CD4-positive, alpha-beta T cell treated with Interleukin-12 subunit alpha and Interleukin-12 subunit beta, for 1 hour (primary cell): ENCODE measurements at regions not wholly inside any gene's neighbourhood (a gene's known extent, or its start where the extent isn't known, plus 50 kb on each side); places are given as distances from the start of the nearest gene placed in this dataset.
"Not testable (repeated sequence)": the region's sequence is repeated elsewhere in the genome, so short reads cannot be mapped to it uniquely, and the experiment has no call there.

Source experiments
- DNase-seq: peaks from one replicate; pipeline ENCODE4 v3.0.0-alpha.2; 2020

DNA sequence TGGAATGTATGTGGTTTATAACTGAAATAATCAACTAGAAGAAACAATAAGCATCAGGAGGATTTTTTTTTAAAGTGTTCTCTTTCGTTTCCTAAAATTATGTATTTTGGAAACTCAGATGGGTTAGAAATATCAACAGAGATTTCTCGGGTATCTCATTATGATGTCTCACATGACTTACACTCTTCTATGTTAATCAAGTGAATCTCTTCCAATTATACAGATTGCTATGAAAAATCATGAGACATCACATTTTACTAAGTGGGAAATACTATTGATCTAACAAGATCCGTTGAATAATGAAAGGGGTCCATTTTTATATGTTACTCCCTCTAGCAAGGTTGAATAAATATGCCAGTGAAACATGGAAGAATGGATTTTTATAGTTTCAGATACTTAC lies 54.7 kb upstream of the NRIP1 start:
- no peak for DNase-seq

DNA sequence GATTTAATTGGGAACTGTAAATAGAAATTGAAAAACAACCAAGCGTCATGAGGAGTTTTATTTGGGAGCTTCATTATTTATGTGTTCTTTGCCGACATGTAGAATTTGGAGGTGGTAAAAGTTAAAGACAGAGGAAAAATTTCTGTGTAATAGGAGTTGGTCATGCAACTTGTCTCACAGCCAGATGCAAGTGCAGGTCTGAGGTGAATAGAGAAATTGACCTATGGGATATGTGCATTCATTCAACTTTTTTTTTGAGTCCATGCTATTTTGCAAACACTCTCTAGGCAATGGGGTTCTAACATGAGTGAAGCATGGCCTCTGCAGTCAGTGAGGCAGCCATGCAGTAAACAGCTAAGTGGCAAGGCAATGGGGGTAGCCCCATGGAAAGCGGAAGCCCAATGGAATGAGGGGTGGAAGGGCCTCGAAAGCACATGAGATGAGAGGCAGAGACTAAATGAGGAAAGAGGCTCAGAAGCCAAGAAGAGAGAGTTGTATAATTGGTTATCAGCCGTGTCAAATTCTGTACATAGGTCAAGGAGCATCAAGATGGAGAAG lies 56.4 kb upstream of the NRIP1 start:
- no peak for DNase-seq

DNA sequence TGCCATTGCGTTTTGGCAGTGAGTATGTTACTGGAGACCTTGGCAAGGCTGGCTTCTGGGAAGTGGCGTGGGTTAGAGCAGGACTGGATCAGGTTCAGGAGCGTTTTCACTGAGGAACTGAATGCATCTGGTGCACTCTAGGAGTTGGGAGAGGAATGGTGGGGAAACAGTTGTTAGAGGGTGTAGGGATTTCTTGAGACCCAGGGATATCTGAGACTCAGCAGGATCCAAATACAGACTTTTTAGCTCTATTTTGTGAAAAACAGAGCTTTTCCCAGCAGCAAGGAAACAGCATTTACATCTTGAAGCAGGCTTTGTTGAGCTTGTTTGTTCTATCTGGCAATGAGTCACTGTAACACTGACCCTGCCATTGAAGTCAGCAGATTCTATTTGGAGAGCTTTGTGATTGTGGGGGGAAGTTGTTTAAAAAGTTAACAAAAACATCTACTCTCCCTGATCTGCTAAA lies 56.9 kb upstream of the NRIP1 start:
- no peak for DNase-seq

DNA sequence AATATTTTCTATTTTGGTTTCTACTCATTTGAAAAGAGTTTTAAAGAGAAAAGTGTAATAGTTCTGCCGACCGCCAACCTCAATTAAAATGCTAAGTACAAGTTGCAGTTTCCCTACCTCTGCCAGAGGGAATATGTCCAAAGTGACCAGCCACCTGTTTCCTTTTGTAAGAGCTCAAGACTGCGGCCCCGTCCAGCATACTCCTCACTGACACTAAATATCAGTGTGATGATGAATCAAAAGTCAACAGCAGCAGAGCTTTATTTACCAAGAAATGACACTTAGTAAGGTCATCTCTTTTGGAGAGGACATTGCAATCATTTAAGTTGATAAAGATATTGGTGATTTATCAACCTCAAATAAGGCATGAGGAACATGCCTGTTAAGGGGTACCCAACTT lies 57.4 kb upstream of the NRIP1 start:
- no peak for DNase-seq

DNA sequence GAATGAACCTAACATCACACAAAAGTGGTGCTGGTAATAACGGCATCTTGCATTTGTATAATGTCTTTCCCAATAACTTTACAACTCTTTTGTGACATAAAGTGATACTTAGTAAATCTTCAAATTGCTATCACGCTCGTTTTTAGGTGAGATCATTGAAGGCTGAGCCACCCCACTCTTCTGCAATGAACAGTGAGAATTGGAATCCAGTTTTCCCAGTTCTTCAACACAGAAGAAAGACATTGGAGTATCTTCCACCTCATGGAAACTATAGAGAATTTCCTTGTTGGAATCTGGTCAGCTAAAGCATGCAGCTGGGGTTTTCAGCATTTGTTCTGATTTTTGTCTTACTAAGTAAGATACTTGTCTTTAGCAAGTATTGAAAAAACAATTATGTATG lies 59.9 kb upstream of the NRIP1 start:
- no peak for DNase-seq

DNA sequence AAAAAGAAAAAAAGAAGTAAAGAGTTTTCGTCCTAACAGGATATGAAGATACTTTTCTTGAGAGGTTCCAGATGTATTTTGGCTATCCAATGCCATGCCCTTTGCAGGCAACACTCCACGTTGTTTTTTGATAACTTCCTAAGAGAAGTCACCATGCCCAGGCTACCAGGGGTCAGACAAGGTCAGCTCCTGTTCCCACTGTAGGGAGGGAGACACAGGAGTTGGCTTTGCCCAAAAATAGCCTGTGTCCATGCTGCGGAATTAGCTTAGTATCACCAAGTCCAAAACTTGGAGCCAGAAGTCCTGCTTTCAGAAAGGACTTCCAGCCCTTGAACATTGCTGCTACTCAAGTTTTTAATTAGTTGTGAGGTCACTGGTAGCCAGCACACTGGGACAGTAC lies 62.1 kb upstream of the NRIP1 start:
- DNase-seq = no peak

DNA sequence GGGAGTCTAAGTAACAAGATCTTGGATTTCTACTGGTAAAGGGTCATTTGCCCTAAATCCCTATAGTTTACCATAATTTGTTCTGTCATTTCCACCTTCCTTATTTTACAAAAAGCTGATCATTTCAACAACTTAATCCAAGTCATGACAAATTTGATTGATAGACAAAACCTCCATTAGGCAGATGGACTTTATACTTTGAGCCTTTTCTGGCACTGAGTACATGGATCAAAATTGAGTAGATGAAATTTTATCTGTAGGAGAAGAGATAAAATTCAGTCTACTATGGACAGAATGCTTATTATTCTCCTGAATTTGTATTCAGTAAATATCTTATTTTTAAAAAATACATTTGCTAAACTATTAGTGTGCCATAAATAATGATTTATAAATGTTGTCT lies 62.6 kb upstream of the NRIP1 start:
- no peak for DNase-seq

DNA sequence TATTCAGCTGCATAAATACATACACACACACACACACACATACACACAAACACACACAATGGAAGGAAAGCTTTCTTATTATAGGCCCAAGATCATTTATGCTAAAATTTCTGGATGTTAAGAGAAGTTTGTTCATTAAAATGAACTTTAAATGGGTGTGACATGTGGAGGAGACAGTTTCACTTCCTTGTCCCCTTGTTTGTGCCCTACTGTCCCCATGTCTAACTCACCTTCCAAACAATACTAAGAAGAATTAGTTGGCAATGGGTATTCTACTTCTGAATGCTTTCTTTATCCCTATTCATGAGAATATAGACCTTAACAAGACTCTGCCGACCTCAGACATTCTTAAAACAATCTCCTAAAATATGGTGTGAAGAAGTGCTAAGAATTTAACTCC lies 63.5 kb upstream of the NRIP1 start:
- DNase-seq = no peak

DNA sequence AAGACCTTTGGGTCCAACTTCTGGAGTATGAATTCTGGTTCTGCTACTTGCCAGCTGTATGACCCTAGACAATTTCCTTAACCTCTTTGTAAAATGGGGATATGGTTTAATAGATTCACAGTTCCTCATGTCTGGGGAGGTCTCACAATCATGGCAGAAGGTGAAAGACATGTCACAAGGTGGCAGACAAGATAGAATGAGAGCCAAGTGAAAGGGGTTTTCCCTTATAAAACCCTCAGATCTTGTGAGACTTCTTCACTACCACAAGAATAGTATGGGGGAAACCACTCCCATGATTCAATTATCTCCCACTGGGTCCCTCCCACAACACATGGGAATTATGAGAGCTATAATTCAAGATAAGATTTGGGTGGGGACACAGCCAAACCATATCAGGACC lies 63.9 kb upstream of the NRIP1 start:
- not testable (repeated sequence) for DNase-seq

DNA sequence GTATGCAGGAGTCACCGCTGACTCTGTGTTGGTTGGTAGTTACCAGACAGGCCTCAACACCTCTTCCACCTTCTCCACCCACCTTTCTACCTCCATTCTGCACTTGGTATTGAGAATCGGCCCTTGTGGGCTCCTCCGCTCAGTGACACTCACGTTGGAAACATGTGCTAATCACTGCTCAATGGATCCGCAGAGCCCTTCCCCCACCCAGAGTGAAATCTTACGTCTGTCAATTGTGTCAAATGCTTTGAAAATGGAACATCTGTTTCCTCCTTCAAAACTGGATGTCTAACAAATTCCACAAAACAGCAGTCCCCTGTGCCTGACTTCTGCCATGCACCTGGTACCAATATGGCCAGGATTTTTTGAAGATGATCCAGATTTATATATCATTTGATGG lies 65.5 kb upstream of the NRIP1 start:
- DNase-seq = no peak

DNA sequence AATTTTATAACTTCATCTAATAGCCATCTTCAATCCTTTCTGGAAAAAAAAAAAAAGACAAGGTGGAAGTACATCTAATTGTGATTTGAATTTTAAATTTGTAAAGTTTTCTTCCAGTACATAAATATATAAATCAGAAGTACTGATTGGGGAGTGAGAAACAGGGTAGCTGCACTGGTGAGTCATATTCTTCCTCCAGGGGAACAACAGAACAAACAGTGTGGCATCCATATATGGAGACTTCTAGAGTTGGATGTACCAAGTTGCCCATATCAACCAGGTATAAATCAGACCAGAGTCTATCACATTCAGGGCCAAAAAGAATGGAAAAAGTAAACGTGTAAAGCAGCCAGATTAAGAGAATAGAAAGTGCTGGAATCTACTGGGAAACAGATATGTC lies 66.0 kb upstream of the NRIP1 start:
- no peak for DNase-seq

DNA sequence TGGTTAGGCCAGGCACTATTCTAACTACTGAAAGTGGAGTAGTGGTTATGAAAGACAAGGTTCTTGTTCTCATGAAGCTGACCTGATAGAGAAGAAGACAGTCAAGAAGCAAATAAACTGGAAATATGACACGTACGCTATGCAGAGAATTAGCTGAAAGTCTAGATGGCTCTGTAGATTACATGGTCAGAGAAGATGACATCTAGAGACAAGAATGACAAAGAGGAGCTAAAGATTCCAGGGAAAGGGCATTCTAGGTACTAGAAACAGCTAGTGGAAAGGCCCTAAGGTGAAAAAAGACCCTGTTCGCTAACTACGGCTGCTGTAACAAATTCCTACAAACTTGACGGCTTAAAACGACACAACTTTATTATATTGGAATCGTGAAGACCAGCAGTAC lies 68.0 kb upstream of the NRIP1 start:
- DNase-seq = no peak

DNA sequence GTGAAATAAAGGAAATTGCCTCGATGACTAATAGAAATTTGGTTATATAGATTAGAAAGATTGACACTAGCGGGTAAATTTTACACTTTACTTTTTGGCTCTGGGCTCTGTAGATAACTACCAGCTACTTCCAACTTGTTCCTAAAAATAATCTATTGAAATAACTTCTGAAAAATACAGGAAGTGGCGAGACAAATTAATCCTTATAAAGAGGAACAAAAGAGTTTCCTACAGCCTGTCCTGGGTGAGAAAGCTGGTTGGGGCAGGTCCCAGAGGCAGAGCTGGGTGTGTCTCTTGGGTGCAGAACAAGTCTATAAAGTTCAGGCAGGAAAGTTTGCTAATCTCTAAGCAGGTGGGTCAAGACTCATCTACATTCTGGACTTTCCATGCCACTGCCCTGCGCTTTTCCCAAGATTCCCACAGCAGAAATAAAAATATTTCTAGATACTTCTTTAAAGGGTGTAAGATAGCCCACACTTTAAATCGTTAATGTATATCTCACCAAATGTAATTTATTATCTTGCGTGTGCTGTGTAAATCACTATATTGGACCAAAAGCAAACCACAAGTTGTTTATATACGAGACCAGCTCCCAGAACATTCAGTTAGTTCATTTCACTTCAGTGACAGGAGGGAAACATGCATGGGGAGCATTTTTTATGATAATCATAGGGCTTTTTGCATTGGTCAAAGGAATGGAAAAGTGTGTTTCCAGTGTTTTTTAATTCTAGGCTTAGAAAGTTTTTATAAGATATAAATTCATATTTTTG lies 70.1 kb upstream of the NRIP1 start:
- DNase-seq = no peak

DNA sequence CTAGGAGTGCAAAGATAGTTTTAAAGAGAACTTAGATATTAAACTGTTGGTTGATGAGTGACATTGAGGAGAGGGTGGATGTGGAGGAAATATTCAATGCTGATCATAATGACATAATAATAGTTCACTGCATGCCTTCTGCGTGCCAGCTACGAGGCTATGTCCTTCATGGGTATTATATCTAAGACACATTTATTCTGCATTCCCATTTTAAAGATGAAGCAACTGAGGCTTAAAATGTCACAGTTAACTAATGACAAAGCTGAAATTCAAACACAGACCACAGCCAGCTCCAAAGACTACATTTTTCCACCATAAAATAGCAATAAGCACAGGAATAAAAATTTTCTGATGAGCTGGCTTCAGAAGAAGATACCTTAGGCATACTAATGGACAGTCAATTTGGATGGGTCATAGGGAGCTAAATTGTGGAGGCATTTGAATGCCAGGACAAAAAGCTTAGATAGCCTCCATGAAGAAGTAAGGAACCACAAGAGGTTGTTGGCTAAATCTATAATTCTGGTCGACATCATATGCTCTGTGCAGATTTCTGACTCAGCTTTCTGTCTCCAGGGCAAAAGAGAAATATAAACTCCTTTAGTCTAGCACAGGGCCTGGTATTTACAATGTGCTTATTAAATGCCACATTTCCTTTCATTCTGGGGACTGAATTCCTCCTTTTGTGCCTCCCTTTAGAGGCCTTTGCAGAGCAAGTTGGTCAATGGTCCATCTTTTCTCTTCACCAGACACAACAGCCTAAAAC lies 71.2 kb upstream of the NRIP1 start:
- no peak for DNase-seq

DNA sequence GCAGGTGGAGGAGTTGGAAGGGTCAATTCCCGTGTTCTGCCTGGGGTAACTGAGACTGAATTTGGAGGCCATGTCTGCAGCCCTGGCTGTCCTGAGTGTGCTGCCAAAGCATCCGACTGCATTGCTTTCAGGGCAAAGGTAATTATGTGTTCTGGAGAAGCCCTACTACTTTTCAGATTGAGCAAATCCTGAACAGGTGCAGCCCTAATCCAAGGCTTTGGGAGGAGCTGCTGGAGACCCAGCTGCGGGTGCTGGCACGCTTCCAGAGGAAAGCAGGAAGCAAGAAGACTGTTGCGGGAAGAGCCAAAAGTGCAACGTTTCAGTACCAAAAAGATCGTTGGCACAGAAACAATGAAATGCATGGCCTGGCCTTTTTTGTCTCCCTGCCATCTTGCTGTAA lies 73.7 kb upstream of the NRIP1 start:
- no peak for DNase-seq

DNA sequence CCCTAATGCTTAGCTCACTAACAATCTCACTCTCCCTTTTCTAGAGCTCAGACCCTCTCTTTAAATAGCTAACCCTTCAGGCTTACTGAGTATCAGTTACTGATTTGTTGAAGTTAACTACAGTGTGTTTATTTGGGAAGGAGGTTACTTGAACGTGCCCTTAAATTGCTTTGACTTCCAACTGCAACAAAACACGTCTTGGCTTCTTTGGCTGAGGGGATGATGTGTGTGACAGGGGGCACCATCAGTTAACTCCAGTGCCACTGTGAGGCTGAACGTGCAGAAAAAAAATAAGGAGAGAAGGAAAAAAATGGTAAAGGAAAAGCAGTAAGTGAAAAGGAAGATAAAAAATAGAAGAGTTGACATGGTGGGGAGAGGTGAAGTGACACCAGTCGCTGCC lies 75.1 kb upstream of the NRIP1 start:
- no peak for DNase-seq

DNA sequence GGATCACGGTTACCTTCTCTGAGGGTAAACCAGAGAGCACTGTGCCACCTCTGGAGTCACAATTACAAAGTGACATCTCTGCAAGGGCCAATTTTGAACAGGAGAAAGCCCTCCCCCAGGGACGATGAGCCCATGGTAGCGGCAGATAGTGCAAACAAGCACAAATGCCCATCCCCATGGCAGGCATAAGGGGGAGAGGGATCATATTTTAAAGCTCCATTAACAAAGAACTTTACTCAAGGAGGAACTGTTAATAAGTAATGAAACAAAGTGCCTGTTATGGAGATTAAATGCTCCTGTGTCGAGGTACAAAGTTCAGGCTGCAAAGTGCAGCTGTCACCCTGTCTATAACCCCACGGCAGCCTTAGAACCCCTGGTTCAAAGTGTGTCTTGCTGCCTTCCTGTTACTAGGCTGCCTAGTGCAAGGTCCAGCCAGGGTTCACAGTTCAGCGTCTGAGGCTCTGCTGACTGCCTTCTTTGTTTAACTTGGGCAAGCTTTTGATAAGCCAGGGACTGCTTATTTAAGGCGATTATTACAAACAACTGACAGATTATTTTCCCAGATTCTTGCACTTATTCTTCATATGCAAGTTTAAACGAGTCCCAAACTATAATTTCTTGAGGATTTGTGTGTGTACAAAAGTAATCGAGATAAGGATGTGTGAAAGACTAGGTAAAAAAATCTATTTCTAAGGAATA lies 75.7 kb upstream of the NRIP1 start:
- DNase-seq = no peak

DNA sequence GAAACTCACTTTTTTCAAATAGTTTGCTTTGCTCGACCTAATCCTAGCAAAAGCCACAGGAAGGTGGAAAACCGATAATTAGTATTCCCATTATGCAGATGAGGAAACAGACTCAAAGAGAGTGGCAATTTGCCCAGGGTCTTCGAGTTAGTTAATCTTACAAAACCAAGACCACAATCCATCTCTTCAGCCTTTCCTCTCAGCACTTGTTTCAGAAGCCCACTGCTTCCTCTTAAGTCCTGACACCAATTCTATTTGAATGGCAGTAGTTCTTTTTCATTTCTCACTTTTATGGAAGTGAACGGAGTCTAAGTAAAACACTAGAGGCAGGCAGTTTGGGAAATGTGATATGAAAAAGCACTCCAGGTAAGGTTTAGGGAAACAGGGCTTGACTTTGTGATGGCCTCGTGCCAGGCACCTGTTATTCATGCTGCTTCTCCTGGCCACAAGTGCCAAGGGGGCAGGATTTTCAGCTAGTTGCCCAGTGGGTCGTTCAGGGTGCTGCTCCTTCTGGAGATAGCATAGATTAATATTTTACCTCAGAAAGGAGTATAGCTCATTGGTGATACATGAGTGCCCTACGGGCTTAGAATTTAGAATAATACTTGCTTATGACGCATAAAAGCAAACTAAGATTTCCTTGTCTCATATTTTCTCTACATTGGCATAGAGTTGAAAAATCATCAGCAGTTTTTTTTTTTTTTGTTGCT lies 76.6 kb upstream of the NRIP1 start:
- DNase-seq = no peak

DNA sequence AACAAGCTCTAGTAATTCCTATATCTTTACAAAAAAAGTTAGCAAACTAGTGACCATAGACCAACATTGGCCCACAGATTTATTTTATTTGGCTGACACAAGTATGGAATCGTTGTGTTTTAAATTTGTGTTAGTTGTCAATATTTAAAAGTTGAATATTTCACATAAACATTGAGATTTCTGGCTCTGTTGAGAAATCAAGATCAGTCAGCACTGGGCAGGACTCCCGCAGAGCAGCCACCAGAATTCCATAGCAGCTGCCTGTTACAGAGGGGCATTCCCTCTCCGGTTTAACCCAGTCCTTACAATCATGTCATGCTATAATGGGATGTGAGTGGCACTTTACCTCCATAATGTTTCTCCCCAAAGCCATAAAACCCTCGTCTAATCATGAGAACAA lies 79.2 kb upstream of the NRIP1 start:
- DNase-seq = no peak

DNA sequence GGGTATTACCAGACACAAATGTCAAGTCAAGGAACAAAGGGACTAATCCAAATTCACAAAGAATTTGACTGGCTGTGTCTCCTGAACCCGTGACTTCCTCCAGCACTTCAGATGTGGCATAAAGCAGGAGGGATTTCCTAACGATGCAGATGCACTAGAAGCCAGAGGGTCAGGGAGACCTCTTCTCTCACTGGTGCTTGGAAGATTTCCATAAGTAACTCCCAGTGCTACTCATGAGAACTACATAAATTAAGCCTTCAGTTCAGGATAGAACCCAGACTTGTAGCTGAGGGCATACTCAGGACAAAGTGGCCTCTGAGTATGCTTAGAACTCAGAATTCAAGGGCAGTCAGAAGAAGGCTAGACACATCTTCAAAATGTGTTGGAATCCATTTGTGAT lies 83.6 kb upstream of the NRIP1 start:
- DNase-seq = no peak

DNA sequence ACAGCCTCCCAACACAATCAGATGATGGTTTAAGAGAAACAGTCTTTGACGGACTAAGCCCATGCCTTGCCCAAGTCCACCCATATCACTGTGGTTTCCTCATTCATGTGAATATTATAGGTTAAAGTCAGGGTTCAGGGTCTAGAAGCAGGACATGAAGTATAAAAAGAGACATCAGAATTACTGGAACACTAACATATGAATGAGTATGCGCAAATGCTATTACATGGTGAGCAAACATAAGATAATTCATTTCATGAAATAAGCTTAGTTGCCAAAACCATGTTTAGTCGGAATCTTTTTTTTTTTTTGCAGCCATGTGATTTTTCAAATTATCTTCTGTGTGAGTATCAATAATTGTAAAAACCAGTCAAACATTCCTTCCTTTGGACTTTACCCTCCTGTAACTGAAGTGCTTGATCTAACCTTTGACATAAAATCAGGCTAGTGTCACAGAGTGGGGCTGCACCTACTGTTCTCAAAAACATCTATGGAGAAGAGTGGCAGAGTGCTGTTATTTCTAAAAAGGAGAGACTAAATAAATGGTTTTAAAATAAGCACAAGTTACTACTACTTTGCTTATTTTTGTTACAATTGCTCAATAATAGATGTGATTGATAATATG lies 84.9 kb upstream of the NRIP1 start:
- DNase-seq = no peak

DNA sequence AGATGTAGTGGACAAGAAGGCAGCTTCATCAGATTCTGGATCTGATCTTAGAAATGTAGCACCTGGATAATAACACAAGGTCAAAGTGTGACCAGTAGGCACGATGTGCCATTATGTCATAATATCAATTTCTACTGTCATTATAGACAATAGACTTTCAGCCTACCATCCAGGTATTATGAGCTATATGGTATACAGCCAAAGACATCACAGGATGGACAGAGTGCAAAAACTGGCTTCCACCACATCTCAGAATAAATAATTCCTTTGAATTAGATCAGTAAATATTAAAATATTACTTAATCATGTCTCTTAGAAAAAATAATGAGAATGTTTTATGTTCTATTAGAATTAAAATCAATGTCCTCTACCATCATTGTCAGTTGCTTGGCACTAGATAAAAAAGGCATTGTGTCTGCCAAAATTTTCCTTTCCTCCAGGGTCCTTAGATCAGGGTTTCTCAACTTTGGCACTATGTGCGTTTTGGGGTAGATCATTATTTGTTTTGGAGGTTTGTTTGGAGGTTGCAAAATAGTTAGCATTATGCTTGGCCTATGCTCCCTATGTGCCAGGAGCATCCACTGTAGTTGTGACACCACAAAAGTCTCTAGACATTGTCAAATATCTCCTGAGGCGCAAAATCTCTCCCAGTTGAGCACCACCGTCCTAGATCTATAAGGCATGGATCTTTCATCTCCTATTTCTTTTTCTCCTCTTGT lies 86.7 kb upstream of the NRIP1 start:
- no peak for DNase-seq
